Adrenal gland (tissue), 5 donors: ENCODE measurements at regions not wholly inside any gene's neighbourhood (a gene's known extent, or its start where the extent isn't known, plus 50 kb on each side); places are given as distances from the start of the nearest gene placed in this dataset.

Source experiments
- POLR2A ChIP-seq, 2 donors: fragments of 450-650 bp; IDR thresholded peaks; one replicate each; pipeline ENCODE4 v1.6.1; 2017; ENCODE audit warnings: antibody characterized with exemption in 2 of 2, mild to moderate bottlenecking in 2 of 2, moderate library complexity in 1 of 2
- TF ChIP-seq, protein P1 (sequence below), 6 experiments: fragments of 450-650 bp in 4 of 6; fragments of 200-600 bp in 2 of 6; sonication (generic) in 1 of 6; IDR thresholded peaks; 1 replicate in 5 of 6; 2 replicates in 1 of 6; pipeline versions ENCODE4 v1.5.1 to v1.8.0; 2016 to 2021; ENCODE audit warnings: antibody characterized with exemption in 6 of 6, mild to moderate bottlenecking in 2 of 6, moderate library complexity in 1 of 6
- donor health status: DM: no; HTN: no; CAD: no.

DNA sequence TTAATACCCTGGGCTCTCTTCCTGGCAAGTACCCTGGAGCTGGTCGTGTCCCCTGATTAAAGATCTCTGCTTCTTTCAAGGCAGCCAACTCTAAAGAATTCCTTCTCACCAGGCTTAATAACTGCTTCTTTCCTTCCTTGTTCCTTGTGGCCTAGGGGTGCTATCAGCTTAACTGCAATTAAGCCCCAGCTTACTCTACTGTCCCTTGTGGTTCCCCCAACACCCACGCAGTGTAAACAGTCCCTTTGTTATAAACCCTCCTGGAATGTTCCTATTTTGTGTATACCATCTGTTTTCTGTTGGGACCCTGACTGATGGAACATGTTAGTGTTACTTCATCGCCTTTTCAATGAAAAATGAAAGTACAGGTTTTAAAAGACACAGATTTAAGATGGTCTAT is 126.4 kb upstream of the KIRREL3 start:
- TF ChIP-seq, protein P1, sequence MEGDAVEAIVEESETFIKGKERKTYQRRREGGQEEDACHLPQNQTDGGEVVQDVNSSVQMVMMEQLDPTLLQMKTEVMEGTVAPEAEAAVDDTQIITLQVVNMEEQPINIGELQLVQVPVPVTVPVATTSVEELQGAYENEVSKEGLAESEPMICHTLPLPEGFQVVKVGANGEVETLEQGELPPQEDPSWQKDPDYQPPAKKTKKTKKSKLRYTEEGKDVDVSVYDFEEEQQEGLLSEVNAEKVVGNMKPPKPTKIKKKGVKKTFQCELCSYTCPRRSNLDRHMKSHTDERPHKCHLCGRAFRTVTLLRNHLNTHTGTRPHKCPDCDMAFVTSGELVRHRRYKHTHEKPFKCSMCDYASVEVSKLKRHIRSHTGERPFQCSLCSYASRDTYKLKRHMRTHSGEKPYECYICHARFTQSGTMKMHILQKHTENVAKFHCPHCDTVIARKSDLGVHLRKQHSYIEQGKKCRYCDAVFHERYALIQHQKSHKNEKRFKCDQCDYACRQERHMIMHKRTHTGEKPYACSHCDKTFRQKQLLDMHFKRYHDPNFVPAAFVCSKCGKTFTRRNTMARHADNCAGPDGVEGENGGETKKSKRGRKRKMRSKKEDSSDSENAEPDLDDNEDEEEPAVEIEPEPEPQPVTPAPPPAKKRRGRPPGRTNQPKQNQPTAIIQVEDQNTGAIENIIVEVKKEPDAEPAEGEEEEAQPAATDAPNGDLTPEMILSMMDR (IDR thresholded peaks at IDR 0.05): no peak
- no peak for TF ChIP-seq POLR2A (IDR thresholded peaks at IDR 0.05)
